ENCODE measurements at regions not wholly inside any gene's neighbourhood (a gene's known extent, or its start where the extent isn't known, plus 50 kb on each side); places are given as distances from the start of the nearest gene placed in this dataset.
"Not testable (repeated sequence)": the region's sequence is repeated elsewhere in the genome, so short reads cannot be mapped to it uniquely, and the experiment has no call there.

GRCh38 chr12:46547421-46548354 is 175.1 kb upstream of the SLC38A2 start:
- DNase-seq (ENCODE audit: low read depth in 2 of 2): no peak

DNA sequence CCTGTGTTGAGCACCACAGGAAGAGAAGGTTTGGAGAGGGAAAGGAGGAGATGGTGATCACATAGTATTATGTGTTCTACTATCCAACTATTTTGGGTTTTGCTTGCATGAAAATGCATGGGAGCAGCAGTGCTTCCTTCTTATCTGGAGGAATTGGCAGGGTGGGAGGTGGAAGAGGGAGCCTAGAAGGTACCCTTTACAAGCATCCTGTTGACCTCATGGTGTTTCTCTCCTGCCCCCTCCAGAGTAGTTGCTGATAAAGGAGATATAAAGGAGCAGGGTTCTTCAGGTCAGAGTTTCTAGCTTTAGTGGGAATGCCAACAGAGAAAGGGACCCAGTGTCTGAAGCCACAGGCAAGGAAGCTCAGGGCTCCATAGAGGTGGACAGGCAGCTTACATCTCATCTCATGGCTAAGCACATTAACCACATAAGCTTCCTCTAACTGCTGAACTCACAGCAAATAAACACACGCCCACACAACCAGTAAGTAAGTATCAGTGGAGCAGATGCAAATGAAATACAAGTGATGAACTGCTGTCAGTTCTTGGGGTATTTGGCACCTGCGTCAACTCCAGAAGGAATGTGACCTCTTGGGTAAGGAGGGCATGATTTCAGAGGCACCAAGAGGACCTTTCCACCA is 174.2 kb upstream of the SLC38A2 start:
- no peak for DNase-seq (ENCODE audit: low read depth in 2 of 2)

DNA sequence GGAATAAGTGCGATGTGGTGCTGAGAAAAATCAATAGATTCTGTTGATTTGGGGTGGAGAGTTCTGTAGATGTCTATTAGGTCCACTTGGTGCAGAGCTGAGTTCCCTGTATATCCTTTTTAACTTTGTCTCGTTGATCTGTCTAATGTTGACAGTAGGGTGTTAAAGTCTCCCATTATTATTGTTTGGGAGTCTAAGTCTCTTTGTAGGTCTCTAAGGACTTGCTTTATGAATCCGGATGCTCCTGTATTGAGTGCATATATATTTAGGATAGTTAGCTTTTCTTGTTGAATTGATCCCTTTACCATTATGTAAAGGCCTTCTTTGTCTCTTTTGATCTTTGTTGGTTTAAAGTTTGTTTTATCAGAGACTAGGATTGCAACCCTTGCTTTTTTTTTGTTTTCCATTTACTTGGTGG is 170.8 kb upstream of the SLC38A2 start:
- not testable (repeated sequence) for DNase-seq (ENCODE audit: low read depth in 2 of 2)

- DNase-seq (ENCODE audit: low read depth in 2 of 2): no peak
Measured at GRCh38 chr12:46538976-46539375, 166.4 kb upstream of the SLC38A2 start.

DNA sequence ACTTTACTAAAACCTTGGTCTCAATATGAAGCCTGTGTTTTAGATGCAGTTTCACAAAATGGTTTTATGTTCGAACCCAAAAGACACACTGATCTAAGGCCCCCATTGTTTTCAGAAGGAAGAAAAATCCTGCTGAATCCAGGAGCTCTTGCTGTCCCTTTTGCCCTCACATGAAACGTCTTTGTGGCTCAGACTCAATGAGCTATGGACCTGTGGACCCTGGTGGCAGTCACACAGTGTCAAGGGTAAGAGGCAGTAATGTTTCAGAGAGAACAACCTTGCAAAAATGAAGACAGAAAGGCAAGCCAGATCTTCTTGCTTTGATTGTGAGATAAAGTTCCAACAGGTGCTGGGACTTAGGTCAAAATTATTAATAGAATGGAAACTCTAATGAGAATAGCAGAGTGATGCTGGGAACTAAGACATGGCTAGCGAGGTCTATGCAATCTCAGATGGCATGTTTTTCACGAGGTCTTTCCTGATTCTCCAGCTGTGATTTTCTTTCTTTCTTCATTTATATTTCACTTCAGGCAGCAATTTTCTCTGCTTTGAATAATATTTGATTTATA is 164.9 kb upstream of the SLC38A2 start:
- DNase-seq (ENCODE audit: low read depth in 2 of 2): no peak

DNA sequence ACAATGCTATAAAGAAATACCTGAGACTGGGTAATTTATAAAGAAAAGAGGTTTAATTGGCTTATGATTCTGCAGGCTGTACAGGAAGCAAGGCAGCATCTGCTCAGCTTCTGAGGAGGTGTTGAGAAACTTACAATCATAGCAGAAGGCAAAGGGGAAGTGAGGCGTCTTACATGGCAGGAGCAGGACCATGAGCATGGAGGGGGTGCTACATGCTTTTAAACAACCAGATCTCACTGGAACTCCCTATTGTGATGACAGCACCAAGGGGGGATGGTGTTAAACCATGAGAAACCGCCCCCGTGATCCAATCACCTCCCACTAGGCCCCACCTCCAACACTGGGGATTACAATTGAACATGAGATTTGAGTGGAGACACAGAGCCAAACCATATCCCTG is 163.7 kb upstream of the SLC38A2 start:
- DNase-seq (ENCODE audit: low read depth in 2 of 2): not testable (repeated sequence)

DNA sequence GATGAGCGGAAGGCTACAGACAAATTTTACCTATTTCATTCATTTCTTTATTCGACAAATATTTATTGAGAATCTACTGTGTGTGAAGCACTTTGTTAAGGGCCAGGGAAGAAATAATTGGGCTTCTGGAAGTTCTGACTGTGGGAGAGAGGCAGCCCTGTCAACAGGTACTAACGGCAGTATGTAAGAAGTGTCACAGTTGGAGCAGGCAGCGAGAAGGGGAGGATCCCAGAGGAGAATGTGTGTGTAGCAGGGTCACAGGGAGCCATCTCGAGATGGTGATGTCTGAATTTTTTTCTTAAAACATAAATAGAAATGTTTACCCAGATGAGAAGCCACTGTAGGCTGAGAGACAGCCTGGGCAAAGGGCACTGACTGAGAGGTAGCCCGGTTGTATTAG is 163.3 kb upstream of the SLC38A2 start:
- no peak for DNase-seq (ENCODE audit: low read depth in 2 of 2)

DNA sequence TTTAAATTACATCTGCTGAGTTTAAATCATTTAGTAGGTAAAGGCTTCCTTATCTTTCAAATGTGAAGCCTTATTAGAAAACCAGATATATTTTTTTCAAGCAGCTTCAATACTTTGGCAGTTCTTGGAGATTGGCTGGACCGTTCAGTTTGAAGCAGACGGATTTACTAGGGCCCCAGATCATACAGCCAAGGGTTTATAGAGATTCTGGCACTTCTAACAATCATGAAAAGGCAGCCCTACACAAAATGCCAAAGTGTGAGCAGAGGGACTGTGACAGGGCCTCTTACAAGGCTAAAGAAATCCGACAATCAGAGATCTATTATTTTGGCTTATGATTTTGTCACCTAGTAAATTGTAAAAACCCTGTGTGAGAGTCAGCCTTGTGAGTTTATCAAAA is 162.8 kb upstream of the SLC38A2 start:
- DNase-seq (ENCODE audit: low read depth in 2 of 2): no peak

GRCh38 chr12:46534327-46534840 is 161.8 kb upstream of the SLC38A2 start:
- DNase-seq (ENCODE audit: low read depth in 2 of 2): no peak

DNA sequence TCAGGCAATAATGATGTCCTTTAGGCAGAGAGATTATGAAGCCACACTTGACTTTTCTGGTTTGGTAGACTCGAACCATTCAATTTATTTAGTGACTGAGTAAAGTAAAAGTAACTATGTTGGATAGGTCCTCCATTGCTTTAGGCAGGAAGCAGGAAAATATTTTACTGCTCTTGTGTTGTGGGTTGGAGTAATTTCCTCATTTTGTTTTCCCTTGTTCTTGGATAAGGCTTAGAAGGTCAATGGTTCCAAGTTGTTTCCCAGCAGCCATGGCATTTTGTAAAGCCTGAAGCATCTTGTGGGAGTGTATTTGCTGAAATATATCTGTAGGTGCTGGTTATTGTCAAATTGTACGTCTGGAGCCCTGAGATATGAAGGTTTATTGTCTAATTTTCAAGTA is 161.2 kb upstream of the SLC38A2 start:
- no peak for DNase-seq (ENCODE audit: low read depth in 2 of 2)

DNA sequence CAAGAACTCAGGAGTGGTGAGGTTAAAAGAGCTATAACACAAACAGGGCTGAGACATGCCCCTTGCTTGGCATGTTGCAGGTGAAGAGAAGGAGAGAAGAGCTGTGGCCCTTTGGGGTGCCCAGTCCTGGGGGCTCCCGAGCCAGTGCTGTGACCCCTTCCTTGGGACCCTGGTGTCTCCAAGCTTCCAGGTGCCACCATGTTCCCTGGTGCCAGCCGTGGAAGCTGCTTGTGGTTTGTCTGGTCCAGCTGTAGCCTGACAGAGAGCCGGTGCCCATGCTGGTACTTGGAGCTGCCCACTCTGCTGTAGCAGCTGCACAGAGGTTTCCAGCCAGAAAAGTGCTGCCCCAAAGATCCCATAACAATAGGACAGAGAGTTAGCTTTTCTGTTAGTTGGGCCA is 159.2 kb upstream of the SLC38A2 start:
- no peak for DNase-seq (ENCODE audit: low read depth in 2 of 2)

DNA sequence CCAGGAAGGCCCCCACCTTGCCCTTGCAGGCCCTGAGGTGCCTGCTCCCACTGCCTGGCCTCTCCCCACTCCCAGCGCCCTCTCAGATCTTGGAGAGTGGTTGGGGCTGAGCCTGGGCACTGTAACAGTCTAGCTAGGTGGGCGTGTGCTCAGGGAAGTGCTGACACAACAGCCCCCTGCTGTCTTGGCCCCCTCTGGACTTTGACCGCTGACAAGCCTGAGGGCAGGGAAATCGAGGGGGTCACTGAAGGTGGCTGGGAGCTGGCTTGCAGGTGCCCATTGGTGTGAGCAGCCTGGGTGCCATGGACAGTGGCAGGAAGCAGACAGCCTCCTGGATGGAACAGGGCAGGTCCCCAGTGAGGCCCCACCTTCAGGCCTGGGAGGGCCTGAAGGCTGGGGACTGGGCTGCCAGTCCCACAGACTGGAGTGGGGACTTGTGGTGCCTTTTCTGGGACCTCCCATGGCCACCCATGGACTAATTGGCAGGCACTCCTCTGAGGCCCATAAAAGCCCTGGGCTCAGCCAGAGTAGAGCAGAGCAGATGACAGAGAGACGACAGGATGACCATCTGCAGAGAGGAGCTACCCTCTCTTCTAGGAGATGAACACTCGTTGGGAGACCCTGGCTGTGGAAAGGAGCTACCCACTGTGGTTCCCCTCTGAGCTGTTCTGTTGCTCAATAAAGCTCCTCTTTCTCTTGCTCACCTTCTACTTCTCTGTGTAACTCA is 158.6 kb upstream of the SLC38A2 start:
- DNase-seq (ENCODE audit: low read depth in 2 of 2): no peak

DNA sequence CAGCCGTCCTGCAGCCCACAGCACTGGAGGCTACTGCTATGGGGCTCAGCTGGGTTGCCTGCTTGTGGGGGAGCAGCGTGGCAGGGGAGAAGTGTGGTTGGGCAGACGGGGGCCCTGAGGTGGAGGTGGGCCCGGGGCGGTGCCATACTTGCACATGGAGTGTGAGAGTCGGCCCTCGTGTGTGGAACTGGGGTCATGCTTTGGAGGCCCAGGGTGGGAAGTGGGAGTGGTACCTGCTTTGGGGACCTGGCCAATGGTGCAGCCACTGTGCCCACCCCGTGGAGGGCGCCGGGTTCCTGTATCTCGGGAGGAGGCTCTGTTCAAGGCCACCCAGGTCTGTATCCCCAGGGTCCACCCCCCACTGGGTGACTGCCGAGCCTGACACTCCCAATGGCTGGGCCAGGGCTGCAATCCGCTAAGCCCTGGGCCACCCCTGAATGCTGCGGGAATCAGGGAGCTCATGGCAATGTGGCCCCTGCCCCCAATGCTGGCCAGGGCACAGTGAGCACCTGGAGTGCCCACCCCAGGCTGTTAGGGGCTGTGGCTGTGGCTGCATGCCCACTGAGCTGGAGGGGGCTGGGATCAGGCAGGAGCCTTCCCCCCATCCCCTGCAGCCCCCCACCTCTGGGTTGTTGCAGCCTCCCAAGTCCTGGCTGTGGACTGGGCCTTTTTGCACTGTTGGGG is 157.9 kb upstream of the SLC38A2 start:
- DNase-seq (ENCODE audit: low read depth in 2 of 2): no peak

- no peak for DNase-seq (ENCODE audit: low read depth in 2 of 2)
Measured at GRCh38 chr12:46526233-46526632, 153.7 kb upstream of the SLC38A2 start.

- DNase-seq (ENCODE audit: low read depth in 2 of 2): no peak
Measured at GRCh38 chr12:46524778-46525177, 152.2 kb upstream of the SLC38A2 start.

GRCh38 chr12:46523863-46524770 is 151.5 kb upstream of the SLC38A2 start:
- DNase-seq (ENCODE audit: low read depth in 2 of 2): peak; percentile 18 to 38

GRCh38 chr12:46523446-46523845 is 150.9 kb upstream of the SLC38A2 start:
- DNase-seq (ENCODE audit: low read depth in 2 of 2): no peak

GRCh38 chr12:46522071-46522470 is 149.5 kb upstream of the SLC38A2 start:
- no peak for DNase-seq (ENCODE audit: low read depth in 2 of 2)

GRCh38 chr12:46521145-46521544 is 148.6 kb upstream of the SLC38A2 start:
- DNase-seq (ENCODE audit: low read depth in 2 of 2): no peak

DNA sequence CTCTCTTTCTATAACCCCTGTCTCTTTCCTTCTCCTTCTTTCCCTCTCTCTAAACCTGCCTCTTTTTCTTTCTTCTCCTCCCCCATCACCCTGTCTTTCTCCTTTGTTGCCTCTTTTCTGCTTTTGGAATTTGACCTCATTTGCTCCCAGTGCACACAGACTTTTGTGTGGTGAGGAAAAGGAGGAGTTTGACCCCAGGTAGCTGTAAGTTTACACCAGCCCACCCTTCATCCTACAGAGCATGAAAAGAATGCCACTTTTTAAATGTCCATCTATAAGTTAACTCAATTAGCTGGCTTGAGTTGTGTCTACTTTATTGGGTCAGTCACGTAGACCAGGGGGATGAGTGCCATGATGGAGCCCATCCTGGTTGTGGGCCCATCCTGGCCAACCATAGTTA is 146.8 kb upstream of the SLC38A2 start:
- no peak for DNase-seq (ENCODE audit: low read depth in 2 of 2)
